NCI-H1694 (cell line): ENCODE measurements at regions not wholly inside any gene's neighbourhood (a gene's known extent, or its start where the extent isn't known, plus 50 kb on each side); places are given as distances from the start of the nearest gene placed in this dataset.

Experiments
- DNase-seq: peaks from one replicate; lab custom pipeline; 2025; lab: John Stamatoyannopoulos, UW

- DNase-seq, result no peak
Measured at GRCh38 chr5:98694902-98695301, 78.6 kb upstream of the RGMB start.

- no peak for DNase-seq
Measured at GRCh38 chr5:98698359-98698758, 75.1 kb upstream of the RGMB start.

- no peak for DNase-seq
Measured at GRCh38 chr5:98700730-98701129, 72.7 kb upstream of the RGMB start.

GRCh38 chr5:98705841-98706240 is 67.6 kb upstream of the RGMB start:
- DNase-seq, result no peak

- no peak for DNase-seq
Measured at GRCh38 chr5:98709681-98710080, 63.8 kb upstream of the RGMB start.

GRCh38 chr5:98713027-98713426 is 60.4 kb upstream of the RGMB start:
- DNase-seq, result no peak

- DNase-seq, result no peak
Measured at GRCh38 chr5:98713856-98714255, 59.6 kb upstream of the RGMB start.

GRCh38 chr5:98714710-98715288 is 58.7 kb upstream of the RGMB start:
- DNase-seq, result no peak

- DNase-seq, result no peak
Measured at GRCh38 chr5:98721231-98721928, 52.1 kb upstream of the RGMB start.

- no peak for DNase-seq
Measured at GRCh38 chr5:98722188-98722587, 51.3 kb upstream of the RGMB start.

GRCh38 chr5:98723061-98723460 is 50.4 kb upstream of the RGMB start:
- no peak for DNase-seq
